GM23248 (cell line): ENCODE measurements at regions not wholly inside any gene's neighbourhood (a gene's known extent, or its start where the extent isn't known, plus 50 kb on each side); places are given as distances from the start of the nearest gene placed in this dataset.

Source experiments
- DNase-seq: peaks from one replicate; pipeline ENCODE4 v3.0.0-alpha.2; 2015
- H2AFZ ChIP-seq: fragments of 200-600 bp; sonication (generic); 2 replicates; pipeline ENCODE4 v1.6.1; 2016; ENCODE audit warnings: antibody characterized with exemption
- H3F3A ChIP-seq: fragments of 200-600 bp; sonication (generic); 2 replicates; pipeline ENCODE4 v1.6.1; 2016; ENCODE audit warnings: mild to moderate bottlenecking, antibody characterized with exemption, mixed run types; ENCODE audit not compliant: insufficient read depth
- H3K27ac ChIP-seq: fragments of 200-600 bp; sonication (generic); 2 replicates; pipeline ENCODE4 v1.5.1; 2016; ENCODE audit warnings: mild to moderate bottlenecking
- H3K27me3 ChIP-seq: fragments of 200-600 bp; sonication (generic); replicated peaks from 2 replicates; pipeline ENCODE4 v1.6.1; 2016; ENCODE audit warnings: mild to moderate bottlenecking; ENCODE audit not compliant: insufficient read depth
- H3K36me3 ChIP-seq: fragments of 200-600 bp; sonication (generic); 2 replicates; pipeline ENCODE4 v1.6.1; 2016; ENCODE audit warnings: low read depth, mild to moderate bottlenecking
- H3K4me1 ChIP-seq: fragments of 200-600 bp; sonication (generic); 2 replicates; pipeline ENCODE4 v1.6.1; 2016; ENCODE audit warnings: mild to moderate bottlenecking; ENCODE audit not compliant: insufficient read depth
- H3K4me2 ChIP-seq: fragments of 200-600 bp; sonication (generic); one replicate; pipeline ENCODE4 v1.6.1; 2016; ENCODE audit warnings: mild to moderate bottlenecking; ENCODE audit not compliant: unreplicated experiment
- H3K4me3 ChIP-seq: fragments of 200-600 bp; sonication (generic); 2 replicates; pipeline ENCODE4 v1.5.1; 2016; ENCODE audit warnings: mild to moderate bottlenecking
- H3K79me2 ChIP-seq: fragments of 200-600 bp; sonication (generic); 2 replicates; pipeline ENCODE4 v1.6.1; 2016; ENCODE audit warnings: mild to moderate bottlenecking; ENCODE audit not compliant: insufficient read depth
- H3K9ac ChIP-seq: fragments of 200-600 bp; sonication (generic); 2 replicates; pipeline ENCODE4 v1.6.1; 2016; ENCODE audit warnings: mild to moderate bottlenecking
- H3K9me2 ChIP-seq: fragments of 200-600 bp; sonication (generic); 2 replicates; pipeline ENCODE4 v1.6.1; 2016; ENCODE audit warnings: mixed run types, mild to moderate bottlenecking, moderate library complexity; ENCODE audit not compliant: insufficient read depth
- H3K9me3 ChIP-seq: fragments of 200-600 bp; sonication (generic); one replicate; pipeline ENCODE4 v1.6.1; 2017; ENCODE audit warnings: low read depth
- H4K20me1 ChIP-seq: fragments of 200-600 bp; sonication (generic); 2 replicates; pipeline ENCODE4 v1.6.0; 2016; ENCODE audit not compliant: insufficient read depth
- EZH2 ChIP-seq: fragments of 200-600 bp; sonication (generic); IDR thresholded peaks from 2 replicates; pipeline ENCODE4 v1.6.1; 2018; ENCODE audit warnings: antibody characterized with exemption, mild to moderate bottlenecking; ENCODE audit not compliant: insufficient read depth, poor library complexity, severe bottlenecking
- EZH2phosphoT487 ChIP-seq: fragments of 200-600 bp; sonication (generic); IDR thresholded peaks from 2 replicates; pipeline ENCODE4 v1.6.1; 2018; ENCODE audit warnings: antibody characterized with exemption, moderate library complexity, mild to moderate bottlenecking, low read depth; ENCODE audit not compliant: insufficient read depth
- WGBS, 2 experiments: methylation state at CpG; one replicate each; pipeline ENCODE4 v1.1.6; 2015 to 2017; ENCODE audit warnings: low lambda C conversion rate in 2 of 2, low coverage in 1 of 2; ENCODE audit errors: missing lambda C conversion rate in 2 of 2; 5-methylcytosine and 5-hydroxymethylcytosine counted together
- in situ Hi-C: fragments of 300-500 bp; cut with MboI; formaldehyde crosslinking; loops from 2 replicates; pipeline ENCODE4 v1.15.0; 2020

GRCh38 chr2:67510745-67511144 lies 113.6 kb downstream of the ETAA1 start:
- H3K27ac ChIP-seq, result no peak overlapping the region
- no peaks in the 10 kb centered on the region for H4K20me1 ChIP-seq
- H3K4me1 ChIP-seq, result peaks cover 22% of the 10 kb centered on the region
- no peaks in the 10 kb centered on the region for H3K27me3 ChIP-seq
- H3K4me3 ChIP-seq, result no peak overlapping the region
- H3K36me3 ChIP-seq, result no peaks in the 10 kb centered on the region
- H3K79me2 ChIP-seq, result no peaks in the 10 kb centered on the region
- H3K9me2 ChIP-seq, result no peaks in the 10 kb centered on the region
- H3K9me3 ChIP-seq, result no peaks in the 10 kb centered on the region
- no peak overlapping the region for H3K9ac ChIP-seq
- WGBS, 2 experiments, result 27 to 33% methylated on average over 3 of the region's 3 CpGs
- no peak for TF ChIP-seq EZH2
- no peak for TF ChIP-seq EZH2phosphoT487
- H3K4me2 ChIP-seq, result no peak overlapping the region
- DNase-seq, result peak; percentile 21
- no peak overlapping the region for H2AFZ ChIP-seq
- in situ Hi-C loops, result no loop called here
- H3F3A ChIP-seq, result peaks cover 20% of the 10 kb centered on the region

DNA sequence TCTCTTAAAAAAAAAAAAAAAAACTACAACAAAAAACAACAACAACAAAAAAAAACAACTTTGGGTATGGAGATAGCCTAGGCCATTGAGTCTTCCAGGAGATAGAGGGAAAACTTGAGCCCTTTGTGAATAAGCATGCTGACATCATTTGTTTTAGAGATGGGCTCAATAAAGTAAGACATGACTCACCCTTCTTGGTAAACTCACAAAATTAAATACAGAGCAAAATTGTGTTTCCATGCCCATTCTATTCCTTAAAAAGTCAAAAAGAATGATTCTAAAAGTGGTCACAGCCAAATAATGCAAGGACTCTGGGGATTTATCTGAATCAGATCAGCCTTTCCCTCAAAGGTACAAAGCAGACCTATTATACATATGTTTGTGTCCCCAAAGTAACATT lies 117.4 kb downstream of the ETAA1 start:
- Histone ChIP-seq H3K4me1 (peaks cover 38% of the 10 kb centered on the region), H4K20me1 (no peaks in the 10 kb centered on the region), H3K9me3 (no peaks in the 10 kb centered on the region), H3F3A (peaks cover 42% of the 10 kb centered on the region), H3K9ac (no peak overlapping the region), H3K79me2 (no peaks in the 10 kb centered on the region), H3K27me3 (no peaks in the 10 kb centered on the region), H3K4me2 (peak overlapping the region; percentile 43), H3K36me3 (no peaks in the 10 kb centered on the region), H2AFZ (no peak overlapping the region), H3K4me3 (no peak overlapping the region), H3K27ac (peak overlapping the region; percentile 36), H3K9me2 (no peaks in the 10 kb centered on the region)
- in situ Hi-C loops, result no loop called here
- TF ChIP-seq EZH2 (no peak), EZH2phosphoT487 (no peak)
- peak; percentile 68 for DNase-seq

GRCh38 chr2:67515056-67515455 lies 117.9 kb downstream of the ETAA1 start:
- peak overlapping the region; percentile 36; the same call in 1 of the 2 replicates for H3K27ac ChIP-seq
- peaks cover 38% of the 10 kb centered on the region for H3K4me1 ChIP-seq
- H3K9me3 ChIP-seq, result no peaks in the 10 kb centered on the region
- peak; percentile 28 for DNase-seq
- TF ChIP-seq EZH2phosphoT487 (no peak), EZH2 (no peak)
- no peak overlapping the region for H3K9ac ChIP-seq
- in situ Hi-C loops, result no loop called here
- 91 to 95% methylated on average over 7 of the region's 7 CpGs for WGBS, 2 experiments
- no peaks in the 10 kb centered on the region for H3K27me3 ChIP-seq
- H3K4me3 ChIP-seq, result no peak overlapping the region
- H3K9me2 ChIP-seq, result no peaks in the 10 kb centered on the region
- peaks cover 42% of the 10 kb centered on the region for H3F3A ChIP-seq
- H3K36me3 ChIP-seq, result no peaks in the 10 kb centered on the region
- no peaks in the 10 kb centered on the region for H4K20me1 ChIP-seq
- H3K4me2 ChIP-seq, result peak overlapping the region; percentile 43
- H2AFZ ChIP-seq, result no peak overlapping the region
- H3K79me2 ChIP-seq, result no peaks in the 10 kb centered on the region

DNA sequence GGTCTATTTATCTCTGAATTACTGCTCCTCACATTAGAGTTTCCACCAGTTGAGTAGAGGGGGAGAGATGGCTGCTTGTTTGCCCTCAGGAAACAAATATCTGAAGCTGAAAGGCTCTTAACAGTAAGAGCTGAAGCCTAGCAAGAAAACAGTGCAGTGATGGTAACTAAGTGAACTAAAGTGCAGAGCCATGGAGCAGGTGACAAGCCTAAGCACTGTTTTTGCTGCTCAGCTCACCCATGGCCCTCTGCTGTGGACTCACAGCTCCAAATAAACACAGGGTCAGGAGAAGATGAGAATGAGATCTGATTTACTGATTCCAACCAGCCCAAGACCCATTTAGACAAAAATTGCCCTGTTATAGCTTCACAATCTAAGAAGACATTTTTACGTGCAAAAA lies 118.4 kb downstream of the ETAA1 start:
- Histone ChIP-seq H2AFZ (no peak overlapping the region), H3K9me2 (no peaks in the 10 kb centered on the region), H3K36me3 (no peaks in the 10 kb centered on the region), H3K4me2 (no peak overlapping the region), H3K79me2 (no peaks in the 10 kb centered on the region), H3K27me3 (no peaks in the 10 kb centered on the region), H3K4me3 (no peak overlapping the region), H3K27ac (no peak overlapping the region), H3K4me1 (peaks cover 36% of the 10 kb centered on the region), H4K20me1 (no peaks in the 10 kb centered on the region), H3K9ac (no peak overlapping the region), H3K9me3 (no peaks in the 10 kb centered on the region), H3F3A (peaks cover 42% of the 10 kb centered on the region)
- in situ Hi-C loops, result no loop called here
- 93 to 100% methylated on average over 1 of the region's 1 CpG for WGBS, 2 experiments
- TF ChIP-seq EZH2phosphoT487 (no peak), EZH2 (no peak)
- no peak for DNase-seq

- Histone ChIP-seq H3K27me3 (no peaks in the 10 kb centered on the region), H3K4me3 (no peak overlapping the region), H3K27ac (peak overlapping the region; percentile 63), H3K9me3 (no peaks in the 10 kb centered on the region), H3K4me1 (peaks cover 31% of the 10 kb centered on the region), H3K36me3 (no peaks in the 10 kb centered on the region), H3F3A (peaks cover 42% of the 10 kb centered on the region), H3K9me2 (no peaks in the 10 kb centered on the region), H3K4me2 (no peak overlapping the region), H2AFZ (no peak overlapping the region), H3K79me2 (no peaks in the 10 kb centered on the region), H4K20me1 (no peaks in the 10 kb centered on the region), H3K9ac (no peak overlapping the region; the same call in 1 of the 2 replicates)
- no peak for TF ChIP-seq EZH2phosphoT487
- TF ChIP-seq EZH2, result no peak
- 76 to 77% methylated on average over 5 of the region's 5 CpGs for WGBS, 2 experiments
- DNase-seq, result no peak
- in situ Hi-C loops, result no loop called here
Observed at GRCh38 chr2:67516362-67516761, 119.2 kb downstream of the ETAA1 start.
